ENCODE measurements at regions not wholly inside any gene's neighbourhood (a gene's known extent, or its start where the extent isn't known, plus 50 kb on each side); places are given as distances from the start of the nearest gene placed in this dataset.

DNA sequence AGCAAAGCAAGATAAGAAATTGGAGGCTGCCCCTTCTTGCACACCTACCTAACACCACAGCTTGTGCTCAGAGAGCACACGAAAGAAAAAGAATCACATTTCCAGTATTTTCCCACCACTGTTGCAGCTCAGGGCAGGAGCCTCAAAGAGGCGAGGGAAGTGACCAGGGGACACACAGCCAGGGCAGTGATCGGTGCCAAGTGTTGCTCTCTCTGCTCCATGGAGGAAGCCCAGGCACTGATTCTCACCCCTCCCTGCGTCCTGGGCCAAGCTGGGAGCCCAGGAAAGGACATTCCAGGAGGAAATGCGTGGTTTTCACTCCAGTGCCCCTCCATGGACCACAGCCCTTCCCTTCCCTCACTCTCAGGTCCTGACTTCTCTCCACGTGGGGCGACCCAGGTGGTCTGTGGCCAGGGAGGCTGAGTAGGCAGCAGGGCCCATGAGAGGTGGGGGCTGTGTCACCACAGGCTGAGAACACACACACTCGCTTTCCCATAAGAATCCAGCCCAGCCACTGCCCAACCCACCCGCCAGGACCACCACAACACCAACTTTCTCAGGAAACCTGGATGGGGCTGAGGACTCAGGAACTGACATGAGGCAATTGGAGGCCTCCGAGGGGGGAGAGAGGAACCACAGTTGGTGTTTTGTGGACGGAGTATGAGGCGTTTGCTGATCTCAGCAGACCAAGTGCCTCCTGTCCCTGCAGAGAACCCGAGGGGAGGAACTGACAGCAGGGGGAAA, 81.7 kb upstream of the MAFB start:
- DNase-seq, result no peak

DNA sequence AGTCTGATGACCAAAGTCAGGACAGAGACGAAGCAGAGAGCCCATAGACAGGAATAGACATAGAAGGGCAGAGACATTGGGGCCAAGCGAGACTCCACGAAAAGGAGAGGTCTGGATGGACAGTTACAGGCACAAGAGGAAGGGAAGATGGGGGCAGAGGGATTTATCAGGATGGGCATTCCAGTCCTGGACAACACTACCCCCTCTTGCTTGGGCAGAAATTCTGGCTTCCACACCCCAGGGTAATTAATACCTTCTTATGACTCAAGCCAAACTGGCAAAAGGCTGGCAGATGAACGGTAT, 82.2 kb upstream of the MAFB start:
- DNase-seq, result no peak

DNA sequence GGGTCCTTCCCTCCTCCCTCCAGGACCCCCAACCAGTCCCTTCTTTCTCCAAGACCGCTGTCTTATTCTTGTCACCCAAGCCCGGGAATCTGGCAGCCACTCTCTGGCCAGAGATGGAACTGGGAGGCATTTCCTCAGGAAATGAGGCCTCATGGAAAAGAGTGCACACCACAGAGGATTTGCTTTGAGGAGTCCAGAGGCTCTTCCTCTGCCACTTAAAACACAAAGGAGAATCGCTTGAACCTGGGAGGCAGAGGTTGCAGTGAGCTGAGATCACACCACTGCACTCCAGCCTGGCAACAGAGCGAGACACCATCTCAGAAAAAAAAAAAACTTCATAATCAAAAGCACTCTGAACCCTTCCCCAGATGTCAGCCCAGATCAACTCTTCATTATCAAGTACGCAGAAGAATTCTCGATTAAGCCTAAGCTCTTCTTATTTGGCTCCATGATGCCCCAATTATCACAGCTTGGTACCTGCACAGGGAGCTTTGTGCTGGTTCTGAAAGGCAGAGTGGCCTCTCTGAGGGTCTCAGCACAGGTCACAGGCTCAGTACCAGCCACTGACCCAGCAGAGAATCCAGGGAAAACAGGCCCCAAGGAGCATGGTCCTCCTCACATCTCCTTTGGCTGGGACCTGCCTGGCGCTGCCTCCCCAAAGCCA, 82.9 kb upstream of the MAFB start:
- DNase-seq, result no peak

DNA sequence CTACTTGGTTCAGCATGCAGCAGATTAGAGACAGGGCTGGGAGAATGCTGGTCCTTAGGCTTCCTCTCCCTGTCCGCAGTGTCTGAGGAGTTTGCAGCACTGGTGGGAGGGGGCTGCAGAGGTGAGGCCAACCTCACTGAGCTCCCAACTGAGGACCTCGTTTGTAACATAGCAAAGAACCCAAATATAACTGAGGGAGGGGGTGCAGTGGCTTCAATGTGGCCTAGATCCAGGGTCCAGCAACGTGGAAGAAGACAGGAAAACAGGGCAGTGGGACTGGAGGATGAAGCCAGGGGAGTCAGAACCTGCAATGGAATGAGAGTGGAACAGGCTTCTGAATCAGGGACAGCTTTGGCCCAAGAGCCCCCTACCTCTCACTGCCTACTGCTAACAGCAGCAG, 84.3 kb upstream of the MAFB start:
- no peak for DNase-seq

DNA sequence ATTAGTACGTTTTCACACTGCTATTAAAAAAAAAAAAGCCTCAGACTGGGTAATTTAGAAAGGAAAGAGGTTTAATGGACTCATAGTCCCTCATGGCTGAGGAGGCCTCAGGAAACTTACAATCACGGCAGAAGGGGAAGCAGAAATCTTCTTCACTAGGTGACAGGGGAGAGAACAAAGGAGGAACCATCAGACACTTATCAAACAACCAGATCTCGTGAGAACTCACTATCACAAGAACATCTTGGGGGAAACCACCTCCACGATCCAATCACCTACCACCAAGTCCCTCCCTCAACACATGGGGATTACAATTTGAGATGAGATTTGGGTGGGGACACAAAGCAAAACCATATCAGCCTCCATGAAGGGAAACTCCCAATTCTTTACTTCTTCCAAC, 85.2 kb upstream of the MAFB start:
- no peak for DNase-seq

DNA sequence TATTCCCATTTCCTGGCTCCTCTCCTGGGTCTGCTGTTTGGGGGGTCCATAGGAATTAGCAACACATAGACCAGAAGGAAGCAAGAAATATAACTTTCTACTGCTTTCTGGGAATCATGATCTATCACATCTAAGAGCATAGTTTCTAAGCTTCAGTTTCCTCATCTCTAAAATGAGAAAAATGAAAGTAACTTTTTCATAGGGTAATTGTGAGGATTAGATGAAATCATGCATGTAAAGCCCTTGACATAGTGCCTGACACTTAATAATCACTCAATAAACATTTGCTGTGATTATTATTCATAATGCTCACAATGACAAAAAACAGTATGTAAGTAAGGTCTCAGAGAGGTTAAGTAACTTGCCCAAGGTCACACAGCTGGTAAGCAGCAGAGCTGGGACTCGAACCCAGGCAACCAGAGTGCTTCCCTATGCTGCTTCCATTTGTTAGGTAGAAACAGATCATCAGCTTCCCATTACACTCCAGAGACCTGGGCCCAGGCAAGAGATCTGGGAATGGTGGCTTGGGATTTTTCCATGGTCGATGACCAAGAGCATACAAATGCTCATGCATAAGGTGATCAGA, 86.6 kb upstream of the MAFB start:
- DNase-seq, result no peak

DNA sequence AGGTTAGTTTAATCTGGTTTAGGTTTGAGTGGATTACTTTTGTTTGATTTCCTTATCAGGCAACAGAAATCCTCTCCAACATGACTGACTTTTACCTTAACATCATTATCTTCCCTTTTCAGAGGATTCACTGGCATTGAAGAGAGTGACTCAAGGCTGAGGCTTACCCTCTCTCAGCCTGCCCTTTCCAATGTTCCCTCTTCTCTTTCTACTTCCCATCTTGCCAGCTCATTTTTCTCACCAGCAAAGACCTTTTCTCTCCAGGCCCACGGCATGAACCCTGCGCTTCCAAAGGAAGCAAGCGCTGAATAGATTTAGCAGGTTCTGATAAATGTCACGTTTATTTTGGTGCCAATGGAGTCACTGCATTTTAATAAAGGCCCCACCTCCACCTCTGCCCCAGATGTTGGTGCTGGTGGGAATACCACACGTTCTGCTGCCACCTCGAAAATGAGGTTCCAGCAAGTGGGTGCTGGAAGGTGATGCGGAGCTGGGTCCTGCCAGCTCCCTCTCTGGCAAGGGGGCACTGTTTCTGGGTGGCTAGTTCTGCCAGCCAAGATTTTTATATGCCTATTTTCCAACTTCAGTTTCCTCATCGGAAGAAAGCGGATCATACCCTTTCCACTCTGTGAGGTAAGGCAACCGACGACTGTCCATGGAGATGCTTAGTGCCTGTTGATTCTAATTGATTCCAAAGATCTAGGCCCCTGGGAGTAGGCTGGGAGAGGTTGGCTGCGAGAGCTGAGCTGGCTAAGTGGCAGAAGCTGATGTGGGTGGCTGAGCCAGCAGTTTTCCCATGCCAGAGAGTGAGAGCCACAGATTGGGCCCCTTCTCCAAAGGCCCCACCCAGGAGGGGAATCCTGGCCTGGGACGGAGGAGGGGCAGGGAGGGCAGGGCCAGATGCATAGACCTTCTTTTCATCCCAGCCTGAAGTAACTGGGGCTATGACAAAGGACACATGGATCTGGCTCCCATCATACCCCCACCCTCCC, 87.7 kb upstream of the MAFB start:
- DNase-seq, result no peak

DNA sequence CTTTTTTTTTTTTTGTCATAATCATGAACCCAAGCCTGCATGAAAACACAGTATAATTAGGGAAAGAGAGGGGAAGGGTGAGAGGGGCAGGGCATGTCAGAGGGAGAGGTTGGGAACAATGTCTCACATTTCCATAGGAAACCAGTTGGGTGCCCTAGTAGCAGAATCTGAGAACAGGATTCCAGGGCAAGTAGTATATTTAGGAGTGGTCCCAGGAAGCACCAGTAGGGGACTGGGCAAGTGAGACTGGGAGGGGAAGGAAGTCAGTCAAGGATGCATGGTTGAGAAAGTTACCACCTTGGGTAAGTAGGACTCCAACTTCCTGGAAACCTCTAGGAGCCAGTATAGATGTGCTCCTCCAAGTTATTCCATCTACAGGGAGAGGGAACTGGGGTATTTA, 88.6 kb upstream of the MAFB start:
- DNase-seq, result no peak

DNA sequence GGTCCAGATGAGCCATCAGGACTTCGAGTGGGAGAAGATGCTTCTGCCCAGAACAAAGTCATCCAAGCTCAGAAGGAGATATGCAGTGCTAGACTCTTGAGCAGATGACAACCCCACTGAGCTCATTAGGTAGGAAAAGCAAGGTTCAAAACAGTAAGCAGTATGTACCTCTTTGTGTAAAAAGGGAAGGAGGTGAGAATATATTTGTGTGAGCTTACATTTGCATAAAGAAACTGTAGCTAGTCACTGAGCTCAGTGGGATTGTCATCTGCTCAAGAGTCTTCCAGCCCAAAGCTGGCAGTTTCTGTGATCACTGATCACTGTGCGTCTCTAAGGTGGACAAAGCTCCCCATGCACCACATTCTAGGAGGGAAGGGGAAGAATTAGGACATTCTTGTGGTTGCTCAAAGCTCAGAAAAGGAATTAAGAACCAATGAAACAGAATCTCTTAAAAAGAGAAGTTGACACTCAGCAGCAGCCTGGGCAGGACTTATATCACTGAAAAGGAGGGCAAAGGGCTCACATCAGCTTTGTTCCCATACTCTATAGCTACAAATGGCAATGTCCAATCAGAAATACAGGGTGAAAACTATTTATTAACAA, 90.0 kb upstream of the MAFB start:
- no peak for DNase-seq

DNA sequence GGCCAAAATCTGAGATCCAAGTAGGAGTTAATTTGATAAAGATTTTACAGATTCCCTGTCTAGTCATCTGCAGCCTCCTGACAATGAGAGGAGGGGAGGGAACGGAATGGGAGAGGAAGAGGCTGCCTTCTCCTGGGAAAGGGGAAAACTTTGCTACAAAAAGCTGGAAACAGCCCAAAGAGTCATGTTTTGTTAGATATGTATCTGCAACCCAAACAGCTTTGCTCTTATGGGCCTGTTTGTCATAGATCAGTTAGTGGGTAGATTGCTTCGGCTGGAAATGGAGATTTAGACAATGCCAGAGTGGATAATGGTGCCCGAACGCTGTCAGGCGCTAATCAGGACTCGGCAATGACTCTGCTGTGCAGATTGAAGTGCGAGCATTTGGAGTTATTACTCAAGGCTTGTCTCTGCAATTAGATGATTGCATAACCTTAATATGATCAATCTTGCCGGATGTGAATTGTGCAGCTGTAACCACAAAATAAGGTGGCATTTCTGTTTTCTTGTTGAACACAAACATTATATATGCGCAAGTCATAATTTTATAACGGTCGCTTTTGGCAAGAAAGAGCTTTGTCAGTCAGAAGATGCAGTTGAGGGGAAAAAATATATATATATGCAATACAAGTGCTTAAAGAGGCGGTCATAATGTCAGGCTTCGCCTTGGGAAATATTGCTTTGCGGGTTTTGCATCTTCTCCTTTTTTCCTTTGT, 92.4 kb upstream of the MAFB start:
- no peak for DNase-seq

DNA sequence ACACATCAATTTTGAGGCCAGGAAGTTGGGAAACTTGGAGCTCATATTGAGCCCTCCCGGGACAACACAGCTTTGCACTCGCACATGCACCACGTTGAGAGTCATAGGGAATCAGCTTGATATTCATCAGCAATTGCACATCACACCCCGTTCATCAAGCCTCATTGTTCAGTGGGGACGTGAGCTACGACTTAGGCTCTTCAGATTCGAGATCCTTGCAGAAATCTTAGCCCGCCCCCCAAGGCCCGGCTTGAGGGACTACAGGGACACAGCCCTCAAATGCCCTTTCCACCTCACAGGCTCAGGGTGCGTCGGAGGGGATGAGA, 93.0 kb upstream of the MAFB start:
- DNase-seq, result no peak

DNA sequence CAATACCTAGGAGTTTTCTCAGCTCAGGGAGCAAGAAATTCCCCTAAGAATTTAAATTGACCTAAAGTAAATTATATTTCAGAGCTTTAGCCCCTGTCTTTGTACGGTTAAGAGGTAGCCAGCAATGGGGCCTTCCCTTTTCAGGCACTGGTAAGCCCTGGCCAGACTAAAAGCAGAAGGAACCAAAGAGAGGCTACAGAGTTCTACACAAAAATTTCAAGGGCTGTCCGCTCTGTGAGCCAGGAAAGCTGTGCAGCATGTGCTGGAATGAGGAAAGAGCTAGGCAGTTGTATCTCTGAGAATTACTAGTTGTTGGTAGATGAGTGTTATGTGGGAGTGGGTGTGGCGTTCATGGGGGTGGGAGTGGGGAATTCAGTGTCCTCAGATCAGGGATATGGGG, 96.3 kb upstream of the MAFB start:
- DNase-seq, result no peak

DNA sequence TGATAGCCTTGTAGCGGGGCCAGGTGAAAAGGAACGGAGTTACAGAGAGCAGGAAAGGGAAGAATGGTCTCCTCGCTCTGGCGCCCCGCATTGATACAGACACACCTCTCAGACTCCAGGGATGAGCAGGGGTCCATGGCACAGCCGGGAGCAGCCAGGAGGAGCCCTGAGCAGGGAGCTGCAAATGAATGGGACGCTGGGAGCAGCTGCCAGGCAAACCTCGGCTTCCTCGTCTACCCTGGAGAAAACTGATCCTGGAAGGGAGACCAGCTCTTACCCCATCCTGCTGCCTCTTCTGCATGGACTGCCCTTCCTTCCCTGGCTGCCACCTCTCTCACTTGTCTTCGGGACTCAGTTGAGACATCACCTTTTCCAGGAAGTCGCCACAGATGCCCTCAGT, 97.3 kb upstream of the MAFB start:
- DNase-seq, result no peak

DNA sequence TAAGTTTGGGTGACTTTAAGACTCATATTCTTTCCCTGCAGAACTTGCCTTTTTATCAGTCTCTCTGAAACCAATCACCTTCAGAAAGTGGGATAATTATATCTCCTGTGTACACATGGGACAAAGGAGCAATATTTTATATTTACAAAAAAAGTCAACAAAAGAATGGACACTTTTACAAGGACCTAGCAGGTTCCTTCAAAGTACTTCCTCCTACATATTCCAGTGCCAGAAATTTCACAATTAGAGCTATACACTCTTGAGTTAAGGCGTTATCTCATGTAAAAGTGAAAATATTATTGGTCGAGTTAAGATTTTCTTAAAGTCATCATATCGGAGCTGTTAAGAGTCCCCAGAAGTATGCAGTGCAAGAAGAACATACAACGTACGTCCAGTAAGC, 98.9 kb upstream of the MAFB start:
- no peak for DNase-seq

DNA sequence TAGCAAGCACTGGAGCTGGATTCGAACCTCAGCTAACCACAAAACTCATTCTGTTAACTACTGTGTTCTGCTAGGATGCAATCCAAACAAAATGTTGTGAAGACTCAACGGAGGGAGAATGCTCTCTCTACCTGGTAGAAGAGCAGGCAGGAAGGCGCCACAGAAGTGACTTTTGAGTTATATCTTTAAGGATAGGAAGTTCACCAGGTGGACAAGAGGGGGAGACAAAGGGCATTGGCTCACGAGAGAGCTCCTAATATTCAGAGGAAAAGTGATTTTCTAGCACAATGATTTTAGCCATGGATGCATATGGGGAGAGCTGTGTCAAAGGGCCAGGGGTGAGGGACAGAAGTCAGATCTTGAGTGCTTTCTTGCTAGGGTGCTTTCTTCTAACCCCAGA, 108.4 kb upstream of the MAFB start:
- no peak for DNase-seq

DNA sequence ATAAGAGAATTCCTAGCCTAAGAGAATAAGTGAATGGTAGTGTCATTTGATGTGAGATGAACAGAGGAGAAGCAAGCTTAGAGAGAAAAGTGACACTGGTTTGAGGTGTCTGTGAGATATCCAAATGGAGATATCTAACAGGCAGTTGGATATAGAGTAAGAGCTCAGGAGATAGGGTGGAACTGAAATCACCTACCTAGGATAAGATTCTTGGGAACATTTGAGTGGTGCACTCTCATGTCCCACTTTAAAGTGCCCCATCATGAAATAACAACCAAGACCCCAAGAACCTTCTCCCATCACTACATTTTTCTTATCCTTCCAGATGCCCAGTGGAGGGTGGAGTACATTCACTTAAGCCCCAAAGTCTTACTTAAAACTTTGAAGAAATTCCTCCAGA, 109.0 kb upstream of the MAFB start:
- DNase-seq, result no peak

DNA sequence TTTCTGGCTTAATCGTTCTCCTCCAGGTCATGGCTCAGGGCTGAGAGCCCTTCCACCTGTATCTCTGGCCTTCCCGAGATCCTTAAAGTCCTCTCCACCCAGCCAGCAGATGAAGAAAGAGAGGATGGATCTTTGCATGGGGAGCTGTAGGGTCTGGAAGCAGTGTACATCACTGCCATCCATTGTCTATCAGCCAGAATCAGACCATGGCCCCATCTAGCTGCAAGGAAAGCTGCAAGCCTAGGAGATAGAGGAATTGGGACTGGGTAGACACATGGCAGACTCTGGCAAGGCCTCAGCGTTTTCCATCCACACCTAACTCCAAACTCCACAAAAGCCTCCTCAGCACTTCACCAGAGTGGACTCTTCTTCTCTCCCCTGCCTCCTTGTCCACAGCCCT, 113.8 kb upstream of the MAFB start:
- DNase-seq, result no peak

DNA sequence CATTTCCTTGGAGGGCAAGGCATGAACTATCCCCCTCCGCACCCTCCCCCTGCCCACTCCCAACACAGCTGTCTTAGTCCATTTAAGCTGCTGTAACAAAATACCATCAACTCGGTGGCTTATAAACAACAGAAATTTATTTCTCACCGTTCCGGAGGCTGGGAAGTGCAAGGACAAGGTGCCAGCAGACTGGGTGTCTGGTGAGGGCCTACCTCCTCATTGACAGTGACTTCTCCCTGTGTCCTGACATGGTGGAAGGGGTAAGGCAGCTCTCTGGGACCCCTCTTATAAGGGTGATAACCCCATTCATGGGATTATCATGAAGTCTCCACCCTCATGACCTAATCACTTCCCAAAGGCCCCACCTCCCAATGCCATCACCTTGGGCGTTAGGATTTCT, 114.3 kb upstream of the MAFB start:
- DNase-seq, result no peak

DNA sequence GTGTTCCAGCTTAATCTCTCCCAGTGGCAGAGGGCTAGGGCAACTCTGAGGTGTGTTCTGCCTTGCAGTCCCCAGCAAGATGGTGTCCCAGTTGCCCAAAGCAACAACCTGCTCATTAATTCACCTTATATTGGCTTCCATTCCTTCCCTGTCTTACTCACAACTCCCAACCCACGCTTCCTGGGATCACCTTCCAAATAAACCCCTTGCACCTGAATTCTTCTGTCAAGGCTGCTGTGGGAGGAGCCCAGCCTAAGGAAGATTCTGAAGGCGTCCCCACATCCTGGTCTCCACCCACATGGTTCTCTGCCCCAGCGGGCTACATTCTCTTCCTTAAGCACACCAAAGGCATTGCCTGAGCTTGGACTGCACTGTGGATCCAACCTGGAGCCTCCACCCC, 116.6 kb upstream of the MAFB start:
- no peak for DNase-seq

DNA sequence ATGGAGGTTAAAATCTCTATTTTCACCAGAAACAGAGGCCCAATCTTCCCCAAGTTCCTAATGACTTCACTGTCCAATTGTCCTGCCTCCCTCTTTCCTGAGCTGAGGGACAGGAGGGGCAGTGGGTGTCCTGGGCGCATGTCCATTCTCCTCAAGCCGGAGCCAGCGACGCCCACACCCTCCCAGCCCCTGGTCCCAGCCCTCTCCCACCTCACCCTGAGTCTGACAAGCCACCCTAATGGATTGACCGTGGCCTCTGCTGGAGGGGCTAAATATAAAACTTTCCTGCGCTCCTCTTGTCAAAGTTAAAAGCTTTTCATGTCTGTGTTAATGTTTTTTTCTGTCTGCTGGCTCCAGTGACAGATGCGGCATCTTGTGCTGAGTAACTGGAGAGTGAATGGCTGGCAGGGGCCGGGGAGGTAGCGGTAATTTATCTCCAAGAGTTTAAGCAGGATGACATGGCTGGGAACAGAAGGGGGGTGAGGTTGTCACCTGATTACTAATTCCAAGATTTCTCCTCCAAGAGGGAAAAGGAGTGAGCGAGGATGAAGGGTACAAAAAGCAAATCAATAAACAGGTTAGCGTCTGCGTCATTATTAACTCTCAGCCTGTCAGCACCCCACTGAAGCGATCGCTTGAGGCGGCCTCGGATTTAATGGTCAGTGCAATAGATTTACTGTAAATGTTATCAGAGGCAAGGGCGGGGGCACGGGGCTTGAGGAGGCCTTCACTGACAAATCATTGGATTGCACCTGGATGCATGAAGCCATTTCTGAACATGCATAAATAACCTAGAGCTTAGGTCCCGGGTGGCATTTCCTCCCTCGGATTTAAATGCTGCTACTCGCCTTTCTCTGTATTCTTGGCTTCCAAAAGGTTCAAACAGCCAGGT, 118.1 kb upstream of the MAFB start:
- DNase-seq, result no peak

DNA sequence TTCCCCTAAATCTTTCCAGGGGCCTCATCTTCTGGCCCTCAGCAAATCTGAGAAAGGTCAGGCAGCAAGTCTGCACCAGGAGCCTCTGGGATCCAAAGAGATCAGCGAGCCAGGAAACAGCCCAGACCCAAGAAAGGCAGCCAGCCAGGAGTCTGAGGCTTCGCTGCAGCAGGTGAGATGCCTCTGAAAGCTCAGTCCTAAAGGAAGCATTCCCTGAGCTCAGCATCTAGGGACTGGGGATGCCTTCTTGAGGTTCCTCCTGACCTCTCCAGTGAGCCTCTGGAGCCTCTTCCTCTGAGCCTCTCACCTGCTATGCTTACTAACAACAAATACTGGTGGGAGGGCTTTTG, 118.8 kb upstream of the MAFB start:
- no peak for DNase-seq

DNA sequence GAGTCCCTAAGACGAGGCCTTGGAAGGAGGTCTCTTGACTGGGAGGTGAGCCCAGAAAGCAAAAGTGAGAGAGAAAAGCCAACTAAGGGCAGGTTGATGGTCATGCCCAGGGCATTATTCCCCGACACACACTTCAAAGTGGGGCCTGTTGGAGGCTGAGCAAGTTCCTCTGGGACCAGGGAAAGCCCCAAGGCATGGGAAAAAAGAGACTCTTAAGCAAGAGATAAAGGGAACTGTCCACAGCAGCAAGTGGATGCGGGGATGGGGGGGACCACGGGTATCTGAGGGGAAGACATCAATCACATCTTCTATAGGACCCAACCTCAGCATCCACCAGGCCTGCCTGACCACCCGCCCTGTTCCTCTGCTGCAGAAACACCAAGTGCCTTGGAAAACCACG, 119.9 kb upstream of the MAFB start:
- DNase-seq, result no peak
